ENCODE measurements at regions not wholly inside any gene's neighbourhood (a gene's known extent, or its start where the extent isn't known, plus 50 kb on each side); places are given as distances from the start of the nearest gene placed in this dataset.

- ATAC-seq (replicated peaks) = no peak
- no peaks in the 10 kb centered on the region for H3K36me3 Mint-ChIP-seq (ENCODE audit: low read depth)
- peaks cover 5% of the 10 kb centered on the region for H3K27me3 Mint-ChIP-seq
- H3K27ac Mint-ChIP-seq = no peak overlapping the region
- H3K9me3 Mint-ChIP-seq = peaks cover 5% of the 10 kb centered on the region
- no peak overlapping the region for H3K4me3 Mint-ChIP-seq
- no peaks in the 10 kb centered on the region for H3K4me1 Mint-ChIP-seq
Observed at GRCh38 chr6:164040994-164041393, 626.5 kb downstream of the QKI start.

DNA sequence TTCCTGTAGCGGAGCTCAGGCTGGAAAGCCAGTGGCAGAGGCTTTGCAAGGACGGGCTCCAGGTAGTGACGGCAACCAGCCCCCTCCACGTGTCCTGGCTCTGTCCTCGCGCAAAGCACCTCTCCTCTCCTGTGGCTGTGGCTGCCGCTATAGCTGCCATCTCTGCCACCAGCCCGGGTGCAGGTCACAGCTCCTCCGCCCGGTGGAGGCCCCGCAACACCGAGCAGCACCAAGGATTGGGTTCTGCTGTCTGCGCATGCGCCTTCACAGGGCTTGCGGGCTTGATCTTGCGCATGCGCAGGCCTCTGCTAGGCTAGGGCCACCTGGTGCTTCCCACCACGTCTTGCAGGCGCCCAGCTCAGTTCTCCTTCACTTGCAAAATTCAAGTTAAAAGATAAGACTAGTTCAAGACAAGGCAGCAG lies 625.4 kb downstream of the QKI start:
- H3K4me1 Mint-ChIP-seq = no peaks in the 10 kb centered on the region
- no peaks in the 10 kb centered on the region for H3K36me3 Mint-ChIP-seq (ENCODE audit: low read depth)
- H3K27ac Mint-ChIP-seq = no peak overlapping the region
- peaks cover 5% of the 10 kb centered on the region for H3K27me3 Mint-ChIP-seq
- ATAC-seq (replicated peaks) = peak; percentile 14
- no peak overlapping the region for H3K4me3 Mint-ChIP-seq
- H3K9me3 Mint-ChIP-seq = peaks cover 5% of the 10 kb centered on the region

GRCh38 chr6:164037171-164037870 lies 622.8 kb downstream of the QKI start:
- H3K27me3 Mint-ChIP-seq = peaks cover 5% of the 10 kb centered on the region
- no peaks in the 10 kb centered on the region for H3K36me3 Mint-ChIP-seq (ENCODE audit: low read depth)
- no peaks in the 10 kb centered on the region for H3K9me3 Mint-ChIP-seq
- H3K4me1 Mint-ChIP-seq = no peaks in the 10 kb centered on the region
- H3K27ac Mint-ChIP-seq = no peak overlapping the region
- no peak for ATAC-seq (replicated peaks)
- no peak overlapping the region for H3K4me3 Mint-ChIP-seq

- Mint-ChIP-seq H3K36me3 (ENCODE audit: low read depth) (no peaks in the 10 kb centered on the region), H3K27ac (no peak overlapping the region), H3K9me3 (peaks cover 4% of the 10 kb centered on the region), H3K27me3 (peaks cover 5% of the 10 kb centered on the region), H3K4me3 (no peak overlapping the region), H3K4me1 (no peaks in the 10 kb centered on the region)
- no peak for ATAC-seq (replicated peaks)
Observed at GRCh38 chr6:164035900-164036485, 621.5 kb downstream of the QKI start.

DNA sequence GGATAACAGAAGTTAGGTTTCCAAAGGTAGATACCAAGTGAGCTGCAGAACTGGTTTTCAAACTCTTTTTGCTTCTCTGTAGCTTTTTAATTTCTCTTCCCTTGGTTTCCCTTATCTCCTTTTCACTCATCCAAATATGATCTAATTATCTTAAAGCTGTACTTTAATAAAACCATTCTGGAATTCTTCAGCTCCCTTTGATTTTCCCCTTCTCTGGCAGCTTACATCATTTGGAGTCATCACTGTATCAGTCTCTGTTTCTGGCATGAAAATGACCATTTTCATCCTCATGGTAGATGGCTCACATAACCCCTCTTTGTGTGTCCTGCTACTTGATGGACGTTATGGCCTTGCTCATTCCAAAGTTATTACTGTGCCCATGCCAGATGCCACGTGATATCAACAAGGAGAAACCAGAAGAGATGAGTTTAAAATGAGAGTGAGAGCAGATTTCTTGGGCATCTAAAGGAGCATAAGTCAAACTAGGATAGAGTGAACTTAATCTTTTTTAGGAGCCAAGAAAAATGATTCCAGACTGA lies 620.2 kb downstream of the QKI start:
- Mint-ChIP-seq H3K36me3 (ENCODE audit: low read depth) (no peaks in the 10 kb centered on the region), H3K9me3 (peaks cover 5% of the 10 kb centered on the region), H3K27ac (no peak overlapping the region), H3K4me1 (no peaks in the 10 kb centered on the region), H3K4me3 (no peak overlapping the region), H3K27me3 (peaks cover 5% of the 10 kb centered on the region)
- ATAC-seq (replicated peaks) = no peak

DNA sequence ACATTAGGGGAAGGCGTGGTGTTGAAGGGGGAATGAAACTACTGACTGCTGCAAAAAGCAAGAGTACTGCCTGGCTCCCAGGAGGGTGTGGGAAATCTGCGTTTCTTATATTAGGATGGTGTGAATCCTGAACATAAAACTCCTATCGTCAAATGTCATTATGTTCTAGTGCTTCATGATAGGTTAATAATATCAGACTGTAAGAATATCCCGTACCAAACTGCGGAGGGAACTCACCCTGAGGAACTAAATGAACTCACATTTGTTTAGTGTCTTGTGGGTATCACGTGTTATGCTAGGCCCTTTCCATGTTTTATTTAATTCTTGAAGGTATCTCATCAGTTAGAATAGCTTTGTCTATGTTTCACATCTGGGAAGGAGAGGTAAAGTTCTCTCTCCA lies 610.7 kb downstream of the QKI start:
- Mint-ChIP-seq H3K27me3 (peaks cover 3% of the 10 kb centered on the region), H3K4me1 (no peaks in the 10 kb centered on the region)

GRCh38 chr6:164023535-164023934 lies 609.0 kb downstream of the QKI start:
- H3K36me3 Mint-ChIP-seq (ENCODE audit: low read depth) = no peaks in the 10 kb centered on the region
- no peak overlapping the region for H3K27ac Mint-ChIP-seq
- H3K4me3 Mint-ChIP-seq = no peak overlapping the region
- no peaks in the 10 kb centered on the region for H3K4me1 Mint-ChIP-seq
- no peak for ATAC-seq (replicated peaks)
- H3K27me3 Mint-ChIP-seq = peaks cover 2% of the 10 kb centered on the region
- H3K9me3 Mint-ChIP-seq = no peaks in the 10 kb centered on the region

More for the DNA sequence above, 610.7 kb downstream of the QKI start:
- H3K9me3 Mint-ChIP-seq = no peaks in the 10 kb centered on the region
- ATAC-seq (replicated peaks) = no peak
- H3K36me3 Mint-ChIP-seq (ENCODE audit: low read depth) = no peaks in the 10 kb centered on the region
- no peak overlapping the region for H3K27ac Mint-ChIP-seq
- no peak overlapping the region for H3K4me3 Mint-ChIP-seq

DNA sequence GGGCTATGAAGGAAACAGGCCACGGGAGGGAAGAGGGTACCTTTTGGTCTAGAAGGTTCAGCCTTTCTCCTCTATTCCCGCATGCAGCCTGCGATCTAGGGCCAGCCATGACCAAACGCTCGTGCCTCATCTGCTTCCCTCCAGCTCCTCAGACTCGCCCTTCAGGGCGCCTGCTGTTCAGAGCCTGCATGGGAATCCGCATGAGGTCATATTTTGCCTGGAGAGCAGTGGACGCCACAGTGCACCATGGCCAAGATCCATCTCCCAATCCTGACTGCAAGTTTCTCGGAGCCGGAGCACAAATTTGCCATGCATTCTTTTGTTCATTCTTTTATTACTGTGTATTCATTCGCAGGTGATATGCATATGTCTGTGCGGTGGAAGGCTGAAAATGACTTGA lies 608.1 kb downstream of the QKI start:
- Mint-ChIP-seq H3K27ac (no peak overlapping the region), H3K27me3 (peaks cover 8% of the 10 kb centered on the region), H3K9me3 (no peaks in the 10 kb centered on the region), H3K36me3 (ENCODE audit: low read depth) (no peaks in the 10 kb centered on the region), H3K4me3 (no peak overlapping the region), H3K4me1 (no peaks in the 10 kb centered on the region)
- no peak for ATAC-seq (replicated peaks)

- Mint-ChIP-seq H3K9me3 (no peaks in the 10 kb centered on the region), H3K27me3 (peaks cover 10% of the 10 kb centered on the region), H3K27ac (no peak overlapping the region), H3K36me3 (ENCODE audit: low read depth) (no peaks in the 10 kb centered on the region), H3K4me3 (no peak overlapping the region), H3K4me1 (no peaks in the 10 kb centered on the region)
- ATAC-seq (replicated peaks) = no peak
Observed at GRCh38 chr6:164021589-164022250, 607.2 kb downstream of the QKI start.

- Mint-ChIP-seq H3K27ac (no peak overlapping the region), H3K36me3 (ENCODE audit: low read depth) (no peaks in the 10 kb centered on the region), H3K27me3 (peaks cover 10% of the 10 kb centered on the region), H3K4me3 (no peak overlapping the region), H3K4me1 (no peaks in the 10 kb centered on the region), H3K9me3 (no peaks in the 10 kb centered on the region)
- no peak for ATAC-seq (replicated peaks)
Observed at GRCh38 chr6:164020142-164020541, 605.6 kb downstream of the QKI start.

DNA sequence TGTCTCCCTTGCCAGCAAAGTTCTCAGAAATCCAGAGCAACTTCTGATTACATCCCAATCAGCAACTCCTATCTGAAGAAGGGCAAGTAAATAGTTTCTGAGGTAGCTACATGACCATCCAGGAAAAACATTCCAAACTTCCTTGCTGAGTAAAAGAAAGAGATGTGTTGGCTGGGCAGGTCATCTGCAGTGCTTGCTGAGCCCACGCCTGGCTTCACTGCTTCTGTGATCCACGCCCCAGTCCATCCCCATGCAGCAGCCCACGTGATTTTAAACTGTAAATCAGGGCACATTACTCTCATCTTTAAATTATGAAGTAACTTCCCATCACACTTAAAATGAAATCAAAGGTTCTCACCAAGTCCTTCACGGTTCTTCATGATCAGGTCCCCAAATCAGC lies 603.6 kb downstream of the QKI start:
- Mint-ChIP-seq H3K27me3 (peaks cover 10% of the 10 kb centered on the region), H3K9me3 (no peaks in the 10 kb centered on the region), H3K4me3 (no peak overlapping the region), H3K36me3 (ENCODE audit: low read depth) (no peaks in the 10 kb centered on the region), H3K27ac (no peak overlapping the region), H3K4me1 (no peaks in the 10 kb centered on the region)
- no peak for ATAC-seq (replicated peaks)

GRCh38 chr6:164016056-164016455 lies 601.5 kb downstream of the QKI start:
- ATAC-seq (replicated peaks) = no peak
- Mint-ChIP-seq H3K9me3 (no peaks in the 10 kb centered on the region), H3K4me1 (no peaks in the 10 kb centered on the region), H3K27me3 (peaks cover 10% of the 10 kb centered on the region), H3K36me3 (ENCODE audit: low read depth) (no peaks in the 10 kb centered on the region), H3K27ac (no peak overlapping the region), H3K4me3 (no peak overlapping the region)

DNA sequence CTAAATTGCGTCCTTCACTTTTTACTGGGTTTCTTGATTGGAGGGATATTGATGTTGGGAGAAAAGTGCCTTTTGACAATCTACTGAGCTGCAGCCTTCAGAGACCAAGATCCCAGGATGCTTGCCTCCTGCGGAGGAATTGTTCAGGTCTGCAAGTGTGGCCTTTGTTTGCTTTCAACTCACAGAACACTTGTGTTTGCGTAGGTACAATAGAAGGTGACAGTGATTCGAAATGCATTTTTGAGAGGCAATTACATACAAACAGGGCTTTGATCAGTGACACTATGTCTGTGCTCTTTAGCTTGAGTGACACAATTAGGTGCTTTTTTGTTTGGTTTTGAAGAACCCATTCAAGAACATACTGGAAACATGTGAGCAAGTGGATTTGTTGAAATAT lies 600.6 kb downstream of the QKI start:
- H3K36me3 Mint-ChIP-seq (ENCODE audit: low read depth) = no peaks in the 10 kb centered on the region
- no peak for ATAC-seq (replicated peaks)
- no peaks in the 10 kb centered on the region for H3K4me1 Mint-ChIP-seq
- no peaks in the 10 kb centered on the region for H3K9me3 Mint-ChIP-seq
- peaks cover 10% of the 10 kb centered on the region for H3K27me3 Mint-ChIP-seq
- no peak overlapping the region for H3K4me3 Mint-ChIP-seq
- no peak overlapping the region for H3K27ac Mint-ChIP-seq

DNA sequence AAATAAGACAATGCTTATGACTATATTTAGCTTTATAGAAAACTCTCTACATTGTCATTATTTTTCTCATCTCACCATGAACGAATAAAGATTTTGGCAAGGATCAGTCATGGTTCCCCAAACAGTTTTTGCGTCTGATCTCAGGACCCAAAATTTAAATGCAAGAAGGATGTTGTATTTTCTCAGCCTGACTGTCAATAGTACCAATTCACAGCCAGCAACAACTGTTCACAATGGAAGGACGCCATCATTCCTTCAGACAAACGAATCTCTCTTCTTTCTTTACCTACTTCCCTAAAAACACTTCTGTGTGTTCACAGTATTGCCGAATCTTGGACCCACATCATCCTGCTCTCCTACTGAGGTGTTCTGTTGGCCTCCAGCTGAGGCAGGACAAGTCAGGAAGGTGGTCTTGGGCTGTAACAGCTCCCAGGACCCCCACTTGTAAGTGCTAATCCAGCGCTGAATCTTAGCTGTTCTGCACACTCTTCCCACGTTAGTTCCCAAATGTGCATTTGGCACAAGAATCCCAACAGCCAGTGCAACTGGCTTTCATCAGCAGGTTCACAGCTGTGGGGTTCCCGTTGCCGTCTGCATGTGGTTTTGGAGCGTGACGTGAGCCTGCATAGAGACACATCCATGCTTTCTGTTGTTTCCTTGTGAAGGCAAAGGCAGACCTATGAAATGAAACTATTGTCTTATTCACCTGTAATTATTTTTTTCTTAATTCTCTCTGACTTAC lies 600.0 kb downstream of the QKI start:
- H3K27me3 Mint-ChIP-seq = peaks cover 10% of the 10 kb centered on the region
- ATAC-seq (replicated peaks) = no peak
- H3K36me3 Mint-ChIP-seq (ENCODE audit: low read depth) = no peaks in the 10 kb centered on the region

More for the DNA sequence above, 600.0 kb downstream of the QKI start:
- no peak overlapping the region for H3K4me3 Mint-ChIP-seq
- no peaks in the 10 kb centered on the region for H3K9me3 Mint-ChIP-seq
- no peak overlapping the region for H3K27ac Mint-ChIP-seq
- H3K4me1 Mint-ChIP-seq = no peaks in the 10 kb centered on the region
